ENCODE measurements at regions not wholly inside any gene's neighbourhood (a gene's known extent, or its start where the extent isn't known, plus 50 kb on each side); places are given as distances from the start of the nearest gene placed in this dataset.

DNA sequence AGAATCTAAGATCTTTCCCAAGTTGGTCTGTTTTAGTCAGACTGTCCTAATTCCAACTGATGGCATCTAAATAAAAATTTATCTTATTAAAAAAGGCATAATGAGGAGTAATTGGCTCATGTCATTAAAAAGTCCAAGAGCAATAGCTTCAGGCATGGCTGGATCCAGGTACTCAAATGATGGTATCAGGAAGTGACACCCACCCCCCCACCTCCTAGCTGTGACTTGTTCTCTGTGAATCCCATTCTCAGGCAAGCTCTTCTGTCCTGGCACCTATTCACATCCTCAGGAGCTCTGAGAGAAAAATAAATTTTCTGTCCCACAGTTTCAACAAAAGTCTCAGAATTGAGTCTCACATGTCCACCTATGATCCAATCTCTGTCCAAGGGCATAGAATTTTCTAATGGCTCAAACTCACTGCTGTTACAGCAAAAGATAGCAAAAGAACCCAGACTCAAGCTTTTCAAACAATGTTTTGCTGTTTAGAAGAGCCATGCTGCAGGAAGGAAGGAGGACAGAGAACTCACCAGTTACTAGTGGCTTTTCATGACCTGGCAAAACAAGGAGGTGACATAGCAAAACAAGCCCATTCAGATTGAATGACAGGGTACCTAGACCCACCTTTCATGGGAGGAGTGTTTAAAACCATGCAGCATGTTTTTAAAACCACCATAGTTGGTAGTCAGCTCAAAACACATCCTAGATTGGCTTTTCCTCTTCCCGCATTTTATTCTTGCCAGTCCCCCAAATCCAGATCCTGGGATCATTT, 496.1 kb downstream of the PREX1 start:
- no peak for TF ChIP-seq EZH2 (IDR thresholded peaks at IDR 0.05; ENCODE audit: low read depth)
- TF ChIP-seq, protein P1, sequence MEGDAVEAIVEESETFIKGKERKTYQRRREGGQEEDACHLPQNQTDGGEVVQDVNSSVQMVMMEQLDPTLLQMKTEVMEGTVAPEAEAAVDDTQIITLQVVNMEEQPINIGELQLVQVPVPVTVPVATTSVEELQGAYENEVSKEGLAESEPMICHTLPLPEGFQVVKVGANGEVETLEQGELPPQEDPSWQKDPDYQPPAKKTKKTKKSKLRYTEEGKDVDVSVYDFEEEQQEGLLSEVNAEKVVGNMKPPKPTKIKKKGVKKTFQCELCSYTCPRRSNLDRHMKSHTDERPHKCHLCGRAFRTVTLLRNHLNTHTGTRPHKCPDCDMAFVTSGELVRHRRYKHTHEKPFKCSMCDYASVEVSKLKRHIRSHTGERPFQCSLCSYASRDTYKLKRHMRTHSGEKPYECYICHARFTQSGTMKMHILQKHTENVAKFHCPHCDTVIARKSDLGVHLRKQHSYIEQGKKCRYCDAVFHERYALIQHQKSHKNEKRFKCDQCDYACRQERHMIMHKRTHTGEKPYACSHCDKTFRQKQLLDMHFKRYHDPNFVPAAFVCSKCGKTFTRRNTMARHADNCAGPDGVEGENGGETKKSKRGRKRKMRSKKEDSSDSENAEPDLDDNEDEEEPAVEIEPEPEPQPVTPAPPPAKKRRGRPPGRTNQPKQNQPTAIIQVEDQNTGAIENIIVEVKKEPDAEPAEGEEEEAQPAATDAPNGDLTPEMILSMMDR (conservative IDR thresholded peaks at IDR 0.05), result no peak
